Mesendoderm (in vitro differentiated cells): ENCODE measurements at regions not wholly inside any gene's neighbourhood (a gene's known extent, or its start where the extent isn't known, plus 50 kb on each side); places are given as distances from the start of the nearest gene placed in this dataset.

ENCODE experiments used
- DNase-seq: peaks from one replicate; pipeline ENCODE4 v3.0.0; 2013
- H2AK5ac ChIP-seq: 2 replicates; pipeline ENCODE4 v1.6.1; 2013; ENCODE audit warnings: low read length, inconsistent platforms
- H2BK120ac ChIP-seq: 2 replicates; pipeline ENCODE4 v1.6.1; 2013; ENCODE audit warnings: low read depth, mild to moderate bottlenecking, low read length, moderate library complexity, mixed read lengths
- H2BK15ac ChIP-seq: replicated peaks from 2 replicates; pipeline ENCODE4 v1.6.1; 2013; ENCODE audit warnings: low read depth, mild to moderate bottlenecking, moderate library complexity
- H2BK5ac ChIP-seq: 2 replicates; pipeline ENCODE4 v1.6.1; 2013; ENCODE audit warnings: low read length, inconsistent platforms
- H3K18ac ChIP-seq: 2 replicates; pipeline ENCODE4 v1.6.1; 2013; ENCODE audit warnings: mild to moderate bottlenecking, low read length, mixed read lengths
- H3K23ac ChIP-seq: one replicate; pipeline ENCODE4 v1.6.1; 2013; ENCODE audit warnings: low read length
- H3K27ac ChIP-seq: 2 replicates; pipeline ENCODE4 v1.5.1; 2013; ENCODE audit warnings: low read depth, mild to moderate bottlenecking, inconsistent platforms, low read length, moderate library complexity
- H3K27me3 ChIP-seq: 2 replicates; pipeline ENCODE4 v1.6.1; 2013; ENCODE audit warnings: low read length, control low read depth, mild to moderate bottlenecking, inconsistent platforms; ENCODE audit not compliant: insufficient read depth, poor library complexity
- H3K36me3 ChIP-seq: 2 replicates; pipeline ENCODE4 v1.6.1; 2013; ENCODE audit warnings: low read length, inconsistent platforms; ENCODE audit not compliant: control insufficient read depth, insufficient read depth
- H3K4ac ChIP-seq: one replicate; pipeline ENCODE4 v1.6.1; 2013; ENCODE audit warnings: low read depth, mild to moderate bottlenecking, low read length, moderate library complexity
- H3K4me1 ChIP-seq: 2 replicates; pipeline ENCODE4 v1.6.1; 2013; ENCODE audit warnings: low read depth, low read length, inconsistent platforms; ENCODE audit not compliant: control insufficient read depth
- H3K4me2 ChIP-seq: 2 replicates; pipeline ENCODE4 v1.6.1; 2013; ENCODE audit warnings: low read length
- H3K4me3 ChIP-seq: 2 replicates; pipeline ENCODE4 v1.5.1; 2013; ENCODE audit warnings: mild to moderate bottlenecking, low read length
- H3K56ac ChIP-seq: one replicate; pipeline ENCODE4 v1.6.1; 2013; ENCODE audit warnings: low read length
- H3K79me1 ChIP-seq: 2 replicates; pipeline ENCODE4 v1.6.1; 2013; ENCODE audit warnings: low read length, inconsistent platforms
- H3K79me2 ChIP-seq: 2 replicates; pipeline ENCODE4 v1.6.1; 2013; ENCODE audit warnings: mild to moderate bottlenecking, low read length; ENCODE audit not compliant: control insufficient read depth, insufficient read depth
- H3K9ac ChIP-seq: 2 replicates; pipeline ENCODE4 v1.6.1; 2013; ENCODE audit warnings: low read length, inconsistent platforms
- H4K5ac ChIP-seq: one replicate; pipeline ENCODE4 v1.6.1; 2013; ENCODE audit warnings: low read length
- H4K8ac ChIP-seq: one replicate; pipeline ENCODE4 v1.6.1; 2013; ENCODE audit warnings: low read depth, mild to moderate bottlenecking, control low read depth, low read length, moderate library complexity
- WGBS: extraction: QIAGEN DNeasy Blood & Tissue Kit; methylation state at CpG from one replicate; pipeline ENCODE4 v1.1.7; 2013; ENCODE audit warnings: low lambda C conversion rate, missing lambda C conversion rate; ENCODE audit not compliant: insufficient coverage; ENCODE audit errors: extremely low coverage; 5-methylcytosine and 5-hydroxymethylcytosine counted together

DNA sequence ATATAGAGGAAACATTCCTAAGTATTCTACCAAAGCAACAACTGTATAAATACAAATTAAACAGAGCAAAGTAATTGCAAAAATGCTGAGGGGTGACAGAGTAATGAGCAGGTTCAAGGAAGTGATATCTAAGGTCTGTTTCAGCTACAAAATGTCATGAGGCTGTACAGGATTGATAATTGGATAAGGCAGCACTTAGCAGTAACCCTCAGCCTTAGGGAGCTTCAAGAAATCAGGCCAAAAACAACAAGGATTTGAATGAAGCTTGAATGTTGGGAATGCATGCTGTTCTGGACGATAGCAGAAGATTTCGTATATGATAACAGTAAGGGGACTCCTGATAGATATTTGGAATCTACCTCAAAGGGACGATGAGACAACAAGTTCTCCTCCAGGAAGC lies 142.0 kb upstream of the MMADHC start:
- Histone ChIP-seq H2BK5ac (no peak overlapping the region), H3K27me3 (no peaks in the 10 kb centered on the region), H4K8ac (no peak overlapping the region), H2BK120ac (no peak overlapping the region), H3K4me3 (no peak overlapping the region), H3K27ac (no peak overlapping the region), H2BK15ac (no peak overlapping the region), H2AK5ac (no peak overlapping the region), H3K4me2 (no peak overlapping the region), H3K56ac (no peak overlapping the region), H3K79me2 (no peaks in the 10 kb centered on the region), H3K23ac (no peak overlapping the region), H3K36me3 (no peaks in the 10 kb centered on the region), H4K5ac (no peak overlapping the region), H3K4me1 (no peaks in the 10 kb centered on the region), H3K79me1 (no peaks in the 10 kb centered on the region), H3K4ac (no peak overlapping the region), H3K9ac (no peak overlapping the region), H3K18ac (no peak overlapping the region)
- no peak for DNase-seq
- WGBS = no CpG with 5 or more reads among the region's 3 CpGs

- Histone ChIP-seq H3K4ac (no peak overlapping the region), H3K27me3 (no peaks in the 10 kb centered on the region), H3K79me1 (no peaks in the 10 kb centered on the region), H3K4me2 (no peak overlapping the region), H2AK5ac (no peak overlapping the region), H2BK120ac (no peak overlapping the region), H2BK15ac (no peak overlapping the region), H3K56ac (no peak overlapping the region), H4K8ac (no peak overlapping the region), H3K23ac (no peak overlapping the region), H3K27ac (no peak overlapping the region), H3K9ac (no peak overlapping the region), H3K18ac (no peak overlapping the region), H3K36me3 (no peaks in the 10 kb centered on the region), H4K5ac (no peak overlapping the region), H3K4me3 (no peak overlapping the region), H3K4me1 (no peaks in the 10 kb centered on the region), H3K79me2 (no peaks in the 10 kb centered on the region), H2BK5ac (no peak overlapping the region)
- DNase-seq = no peak
- no CpG with 5 or more reads among the region's 3 CpGs for WGBS
Observed at GRCh38 chr2:149727927-149728326, 140.4 kb upstream of the MMADHC start.

- Histone ChIP-seq H2BK15ac (no peak overlapping the region), H3K79me1 (no peaks in the 10 kb centered on the region), H3K4me1 (no peaks in the 10 kb centered on the region), H3K27me3 (no peaks in the 10 kb centered on the region), H3K4me3 (no peak overlapping the region), H3K9ac (no peak overlapping the region), H3K36me3 (no peaks in the 10 kb centered on the region), H3K23ac (no peak overlapping the region), H3K4ac (no peak overlapping the region), H4K5ac (no peak overlapping the region), H3K56ac (no peak overlapping the region), H3K27ac (no peak overlapping the region), H2BK5ac (no peak overlapping the region), H2BK120ac (no peak overlapping the region), H3K4me2 (no peak overlapping the region), H3K18ac (no peak overlapping the region), H4K8ac (no peak overlapping the region), H2AK5ac (no peak overlapping the region), H3K79me2 (no peaks in the 10 kb centered on the region)
- no peak for DNase-seq
- no CpG with 5 or more reads among the region's 2 CpGs for WGBS
Observed at GRCh38 chr2:149725234-149725633, 137.7 kb upstream of the MMADHC start.

- no peak overlapping the region for H2AK5ac ChIP-seq
- no peak overlapping the region for H3K4me3 ChIP-seq
- no peak overlapping the region for H3K56ac ChIP-seq
- no peaks in the 10 kb centered on the region for H3K36me3 ChIP-seq
- H2BK120ac ChIP-seq = no peak overlapping the region
- H2BK15ac ChIP-seq = no peak overlapping the region
- H3K9ac ChIP-seq = no peak overlapping the region
- no peak overlapping the region for H3K18ac ChIP-seq
- no peaks in the 10 kb centered on the region for H3K79me1 ChIP-seq
- H3K27me3 ChIP-seq = no peaks in the 10 kb centered on the region
- H3K4me1 ChIP-seq = no peaks in the 10 kb centered on the region
- no peak overlapping the region for H2BK5ac ChIP-seq
- H3K27ac ChIP-seq = no peak overlapping the region
- WGBS = no CpG with 5 or more reads among the region's 4 CpGs
- DNase-seq = no peak
- H3K4ac ChIP-seq = no peak overlapping the region
- H3K4me2 ChIP-seq = no peak overlapping the region
- H3K79me2 ChIP-seq = no peaks in the 10 kb centered on the region
- no peak overlapping the region for H4K8ac ChIP-seq
- H4K5ac ChIP-seq = no peak overlapping the region
- H3K23ac ChIP-seq = no peak overlapping the region
Observed at GRCh38 chr2:149724091-149724490, 136.5 kb upstream of the MMADHC start.

GRCh38 chr2:149720615-149721014 lies 133.0 kb upstream of the MMADHC start:
- Histone ChIP-seq H3K18ac (no peak overlapping the region), H3K4me2 (no peak overlapping the region), H2BK120ac (no peak overlapping the region), H3K36me3 (no peaks in the 10 kb centered on the region), H3K4me3 (no peak overlapping the region), H3K79me2 (no peaks in the 10 kb centered on the region), H4K5ac (no peak overlapping the region), H3K27ac (no peak overlapping the region), H4K8ac (no peak overlapping the region), H3K9ac (no peak overlapping the region), H2BK5ac (no peak overlapping the region), H3K79me1 (no peaks in the 10 kb centered on the region), H3K56ac (no peak overlapping the region), H3K4ac (no peak overlapping the region), H3K4me1 (no peaks in the 10 kb centered on the region), H3K27me3 (no peaks in the 10 kb centered on the region), H2BK15ac (no peak overlapping the region), H3K23ac (no peak overlapping the region), H2AK5ac (no peak overlapping the region)
- WGBS = no CpG with 5 or more reads among the region's 2 CpGs
- no peak for DNase-seq

- no peaks in the 10 kb centered on the region for H3K79me2 ChIP-seq
- H3K4me1 ChIP-seq = no peaks in the 10 kb centered on the region
- no peak overlapping the region for H3K4ac ChIP-seq
- H2BK5ac ChIP-seq = no peak overlapping the region
- H3K79me1 ChIP-seq = no peaks in the 10 kb centered on the region
- no peaks in the 10 kb centered on the region for H3K27me3 ChIP-seq
- no peak overlapping the region for H3K4me2 ChIP-seq
- H4K8ac ChIP-seq = no peak overlapping the region
- no peak overlapping the region for H2AK5ac ChIP-seq
- H3K18ac ChIP-seq = no peak overlapping the region
- H3K27ac ChIP-seq = no peak overlapping the region
- H3K4me3 ChIP-seq = no peak overlapping the region
- H3K9ac ChIP-seq = no peak overlapping the region
- H2BK15ac ChIP-seq = no peak overlapping the region
- H3K23ac ChIP-seq = no peak overlapping the region
- H3K56ac ChIP-seq = no peak overlapping the region
- no peak overlapping the region for H2BK120ac ChIP-seq
- H3K36me3 ChIP-seq = no peaks in the 10 kb centered on the region
- DNase-seq = no peak
- no peak overlapping the region for H4K5ac ChIP-seq
- WGBS = no CpG with 5 or more reads among the region's 3 CpGs
Observed at GRCh38 chr2:149719695-149720094, 132.1 kb upstream of the MMADHC start.
